Endodermal cell (in vitro differentiated cells): ENCODE measurements at regions not wholly inside any gene's neighbourhood (a gene's known extent, or its start where the extent isn't known, plus 50 kb on each side); places are given as distances from the start of the nearest gene placed in this dataset.

Experiments
- DNase-seq: peaks from one replicate; pipeline ENCODE4 v3.0.0-alpha.2; 2017
- H3K27ac ChIP-seq: 2 replicates; pipeline ENCODE4 v1.5.1; 2013; ENCODE audit warnings: mild to moderate bottlenecking, low read depth, low read length, moderate library complexity
- H3K27me3 ChIP-seq: 2 replicates; pipeline ENCODE4 v1.6.1; 2013; ENCODE audit warnings: mild to moderate bottlenecking, low read length, moderate library complexity; ENCODE audit not compliant: insufficient read depth, control insufficient read depth, poor library complexity, severe bottlenecking
- H3K36me3 ChIP-seq: 2 replicates; pipeline ENCODE4 v1.7.0; 2013; ENCODE audit warnings: mild to moderate bottlenecking, low read length, moderate library complexity; ENCODE audit not compliant: control insufficient read depth, insufficient read depth
- H3K4me1 ChIP-seq: one replicate; pipeline ENCODE4 v1.7.0; 2013; ENCODE audit warnings: low read length; ENCODE audit not compliant: control insufficient read depth, insufficient read depth
- H3K4me3 ChIP-seq: 2 replicates; pipeline ENCODE4 v1.5.1; 2013; ENCODE audit warnings: mild to moderate bottlenecking, low read length, moderate library complexity
- H3K9ac ChIP-seq: 2 replicates; pipeline ENCODE4 v1.6.1; 2013; ENCODE audit warnings: mild to moderate bottlenecking, low read length, moderate library complexity; ENCODE audit not compliant: poor library complexity, severe bottlenecking; ENCODE audit errors: extremely low read depth
- H3K9me3 ChIP-seq: 2 replicates; pipeline ENCODE4 v1.6.1; 2013; ENCODE audit warnings: mild to moderate bottlenecking, low read length, moderate library complexity; ENCODE audit not compliant: control insufficient read depth
- H3K27ac Mint-ChIP-seq: 2 replicates; pipeline ENCODE4 v1.8.0; 2020; ENCODE audit warnings: mixed read lengths
- H3K27me3 Mint-ChIP-seq: 2 replicates; pipeline ENCODE4 v1.8.0; 2021; ENCODE audit warnings: mild to moderate bottlenecking, mixed read lengths; ENCODE audit not compliant: insufficient read depth
- H3K36me3 Mint-ChIP-seq: 2 replicates; pipeline ENCODE4 v1.8.0; 2020; ENCODE audit warnings: low read depth, mixed read lengths
- H3K4me1 Mint-ChIP-seq: 2 replicates; pipeline ENCODE4 v1.8.0; 2020; ENCODE audit warnings: mixed read lengths
- H3K4me3 Mint-ChIP-seq: 2 replicates; pipeline ENCODE4 v1.8.0; 2020; ENCODE audit warnings: mild to moderate bottlenecking, moderate library complexity, mixed read lengths
- H3K9me3 Mint-ChIP-seq: 2 replicates; pipeline ENCODE4 v1.8.0; 2020; ENCODE audit warnings: mild to moderate bottlenecking, mixed read lengths
- CTCF ChIP-seq: fragments of 200-600 bp; sonication (generic); conservative IDR thresholded peaks from 2 replicates; pipeline ENCODE4 v1.5.0; 2021; ENCODE audit warnings: antibody characterized with exemption, mild to moderate bottlenecking
- WGBS, 2 experiments: methylation state at CpG; one replicate each; pipeline versions ENCODE4 v1.1.5 to v1.1.7; 2013; ENCODE audit warnings: missing lambda C conversion rate in 2 of 2, mixed read lengths in 1 of 2; ENCODE audit not compliant: insufficient coverage in 1 of 2, insufficient read length in 1 of 2; 5-methylcytosine and 5-hydroxymethylcytosine counted together

- Mint-ChIP-seq H3K36me3 (no peaks in the 10 kb centered on the region), H3K27ac (no peak overlapping the region), H3K27me3 (peaks cover 23% of the 10 kb centered on the region), H3K4me3 (no peak overlapping the region), H3K4me1 (peaks cover 12% of the 10 kb centered on the region), H3K9me3 (no peaks in the 10 kb centered on the region)
- TF ChIP-seq CTCF: no peak
- Histone ChIP-seq H3K4me3 (no peak overlapping the region), H3K9ac (no peak overlapping the region), H3K4me1 (peaks cover 7% of the 10 kb centered on the region), H3K36me3 (no peaks in the 10 kb centered on the region), H3K9me3 (no peaks in the 10 kb centered on the region), H3K27me3 (peaks cover 2% of the 10 kb centered on the region), H3K27ac (no peak overlapping the region)
- peak; percentile 13 for DNase-seq
- WGBS, 2 experiments: 89 to 94% methylated on average over 2 to 4 of the region's 4 CpGs
These were observed 193.2 kb downstream of the NDUFA10 start for GRCh38 chr2:239831861-239832489.

DNA sequence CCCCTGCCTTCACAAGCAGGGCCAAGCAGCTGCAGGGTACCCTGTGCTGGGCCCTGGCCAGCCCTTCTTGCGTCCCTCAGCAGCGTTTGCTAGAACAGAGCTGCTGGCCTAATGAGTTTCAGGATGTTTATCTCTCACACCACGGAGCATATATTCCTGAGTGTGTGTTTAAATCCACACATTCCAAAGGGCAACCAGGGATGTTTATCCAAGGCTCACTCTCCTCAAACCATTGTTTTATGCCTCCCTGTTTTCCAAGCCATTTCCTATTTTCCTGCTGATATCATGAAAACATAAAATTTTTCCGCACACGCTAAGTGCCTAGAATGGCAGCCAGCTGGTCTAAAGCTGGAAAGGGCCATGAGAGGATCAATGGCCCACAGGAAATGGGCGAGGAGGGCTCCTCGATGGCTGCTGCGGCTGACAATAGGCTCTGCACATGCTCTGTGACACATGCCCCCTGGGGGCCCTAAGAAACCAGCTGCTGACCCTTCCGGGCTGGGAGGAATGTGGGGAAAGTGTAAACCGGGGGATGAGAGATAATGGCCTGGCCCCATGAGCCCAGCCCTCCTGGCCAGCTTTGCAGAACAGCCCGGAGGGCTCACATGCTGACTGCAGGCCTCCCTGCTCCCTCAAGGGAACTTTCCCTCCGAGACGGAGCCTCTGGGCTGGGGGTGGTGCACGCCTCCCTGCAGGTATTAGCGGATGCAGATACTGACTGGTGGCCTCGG is 194.0 kb downstream of the NDUFA10 start:
- peaks cover 28% of the 10 kb centered on the region for H3K27me3 Mint-ChIP-seq
- H3K9me3 Mint-ChIP-seq: no peaks in the 10 kb centered on the region
- Histone ChIP-seq H3K4me3 (no peak overlapping the region), H3K27me3 (peaks cover 6% of the 10 kb centered on the region), H3K9ac (no peak overlapping the region), H3K36me3 (no peaks in the 10 kb centered on the region), H3K9me3 (no peaks in the 10 kb centered on the region), H3K27ac (no peak overlapping the region), H3K4me1 (peaks cover 7% of the 10 kb centered on the region)
- H3K4me3 Mint-ChIP-seq: no peak overlapping the region
- H3K4me1 Mint-ChIP-seq: peaks cover 12% of the 10 kb centered on the region
- peak; percentile 76 for DNase-seq
- no peak for TF ChIP-seq CTCF
- 68 to 77% methylated on average over 10 to 16 of the region's 16 CpGs for WGBS, 2 experiments
- H3K27ac Mint-ChIP-seq: peak overlapping the region; percentile 75
- no peaks in the 10 kb centered on the region for H3K36me3 Mint-ChIP-seq

DNA sequence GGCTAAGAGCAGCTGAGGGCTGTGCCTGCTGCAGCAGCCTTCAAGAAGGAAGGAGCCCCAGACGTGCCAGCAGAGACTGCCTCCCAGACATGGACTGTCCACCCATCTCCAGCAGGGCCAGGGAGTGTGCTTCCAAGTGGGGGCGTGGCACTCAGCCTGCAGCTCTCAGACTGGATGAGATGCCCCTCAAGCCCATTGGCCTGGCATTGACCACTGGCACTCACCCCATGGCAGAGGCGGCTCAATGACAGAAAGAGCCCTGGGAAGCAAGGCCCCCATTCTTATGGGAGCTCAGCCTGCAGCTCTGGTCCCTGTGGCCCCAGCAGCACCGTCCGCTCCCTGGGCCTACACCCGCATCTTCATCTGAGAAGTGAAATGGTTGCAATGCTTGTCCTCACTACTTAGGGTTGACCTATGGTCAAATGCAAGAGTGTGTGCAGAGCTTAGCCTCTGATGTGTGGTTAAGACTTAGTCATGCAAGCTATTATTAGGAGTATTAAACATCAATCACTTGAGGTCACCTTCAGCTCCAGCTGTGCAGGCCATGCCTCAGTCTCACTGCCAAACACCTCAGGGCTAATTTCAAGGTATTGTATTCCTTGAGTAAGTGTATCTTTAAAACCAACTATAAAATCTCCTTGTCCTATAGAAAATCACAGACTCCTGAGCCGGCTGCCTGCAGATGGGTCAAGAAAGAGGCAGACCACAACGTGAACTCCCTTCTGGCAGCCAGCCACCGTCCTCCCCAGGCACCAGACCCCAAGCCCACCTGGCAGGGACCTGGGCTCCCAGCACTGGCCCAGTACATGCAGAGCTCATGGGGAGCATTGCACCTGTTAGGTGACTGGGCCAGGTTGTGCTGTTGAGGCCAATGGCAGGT is 194.8 kb downstream of the NDUFA10 start:
- no peak overlapping the region for H3K4me3 Mint-ChIP-seq
- H3K27ac Mint-ChIP-seq: no peak overlapping the region
- H3K4me3 ChIP-seq: no peak overlapping the region
- WGBS, 2 experiments: 92 to 95% methylated on average over 7 to 9 of the region's 9 CpGs
- H3K27ac ChIP-seq: no peak overlapping the region
- peaks cover 12% of the 10 kb centered on the region for H3K4me1 Mint-ChIP-seq
- H3K9me3 ChIP-seq: no peaks in the 10 kb centered on the region
- no peaks in the 10 kb centered on the region for H3K36me3 Mint-ChIP-seq
- H3K9ac ChIP-seq: no peak overlapping the region
- H3K27me3 ChIP-seq: peaks cover 6% of the 10 kb centered on the region
- no peaks in the 10 kb centered on the region for H3K36me3 ChIP-seq
- H3K4me1 ChIP-seq: peaks cover 7% of the 10 kb centered on the region
- no peaks in the 10 kb centered on the region for H3K9me3 Mint-ChIP-seq
- TF ChIP-seq CTCF: no peak
- H3K27me3 Mint-ChIP-seq: peaks cover 26% of the 10 kb centered on the region
- peak; percentile 42 for DNase-seq
